ENCODE measurements at regions not wholly inside any gene's neighbourhood (a gene's known extent, or its start where the extent isn't known, plus 50 kb on each side); places are given as distances from the start of the nearest gene placed in this dataset.

- no peak for ATAC-seq
- POLR2A ChIA-PET: no interaction called here
- H3K27ac Mint-ChIP-seq: no peak overlapping the region
- no peaks in the 10 kb centered on the region for H3K36me3 Mint-ChIP-seq
- H3K9me3 Mint-ChIP-seq: peaks cover 0 to 12% (median 6%) of the 10 kb centered on the region in 9 donors
- H3K4me1 Mint-ChIP-seq: no peaks in the 10 kb centered on the region
- H3K4me3 Mint-ChIP-seq: no peak overlapping the region
- H3K27me3 Mint-ChIP-seq: peaks cover 0 to 7% (median 0%) of the 10 kb centered on the region in 5 donors
- no peak for DNase-seq
These were observed 214.3 kb upstream of the PPARGC1A start for GRCh38 chr4:24104158-24104565.

GRCh38 chr4:24103434-24104157 is 213.7 kb upstream of the PPARGC1A start:
- DNase-seq: no peak
- no peak overlapping the region for H3K4me3 Mint-ChIP-seq
- no peaks in the 10 kb centered on the region for H3K4me1 Mint-ChIP-seq
- no peaks in the 10 kb centered on the region for H3K36me3 Mint-ChIP-seq
- no peak overlapping the region for H3K27ac Mint-ChIP-seq
- peaks cover 0 to 5% (median 0%) of the 10 kb centered on the region in 5 donors for H3K27me3 Mint-ChIP-seq
- no peak for ATAC-seq
- H3K9me3 Mint-ChIP-seq: peaks cover 0 to 10% (median 3%) of the 10 kb centered on the region in 9 donors
- POLR2A ChIA-PET: no interaction called here

GRCh38 chr4:24102621-24103020 is 212.8 kb upstream of the PPARGC1A start:
- Mint-ChIP-seq H3K4me1 (no peaks in the 10 kb centered on the region), H3K9me3 (peaks cover 0 to 10% (median 0%) of the 10 kb centered on the region in 9 donors), H3K4me3 (no peak overlapping the region), H3K36me3 (no peaks in the 10 kb centered on the region), H3K27ac (no peak overlapping the region), H3K27me3 (peaks cover 0 to 3% (median 0%) of the 10 kb centered on the region in 5 donors)
- no peak for ATAC-seq
- DNase-seq: no peak
- POLR2A ChIA-PET: no interaction called here

GRCh38 chr4:24096603-24097002 is 206.8 kb upstream of the PPARGC1A start:
- Mint-ChIP-seq H3K27ac (no peak overlapping the region), H3K4me3 (no peak overlapping the region), H3K36me3 (no peaks in the 10 kb centered on the region), H3K9me3 (peaks cover 0 to 5% (median 2%) of the 10 kb centered on the region in 9 donors), H3K27me3 (peaks cover 0 to 4% (median 0%) of the 10 kb centered on the region in 5 donors), H3K4me1 (no peaks in the 10 kb centered on the region)
- DNase-seq (no peak), ATAC-seq (no peak)
- POLR2A ChIA-PET: no interaction called here

- no peak for ATAC-seq
- no peak for DNase-seq
- no peak overlapping the region for H3K4me3 Mint-ChIP-seq
- H3K27ac Mint-ChIP-seq: no peak overlapping the region
- H3K4me1 Mint-ChIP-seq: no peaks in the 10 kb centered on the region
- POLR2A ChIA-PET: no interaction called here
- no peaks in the 10 kb centered on the region for H3K36me3 Mint-ChIP-seq
- peaks cover 0 to 5% (median 2%) of the 10 kb centered on the region in 9 donors for H3K9me3 Mint-ChIP-seq
- peaks cover 0 to 4% (median 0%) of the 10 kb centered on the region in 5 donors for H3K27me3 Mint-ChIP-seq
These were observed 204.9 kb upstream of the PPARGC1A start for GRCh38 chr4:24094726-24095125.

DNA sequence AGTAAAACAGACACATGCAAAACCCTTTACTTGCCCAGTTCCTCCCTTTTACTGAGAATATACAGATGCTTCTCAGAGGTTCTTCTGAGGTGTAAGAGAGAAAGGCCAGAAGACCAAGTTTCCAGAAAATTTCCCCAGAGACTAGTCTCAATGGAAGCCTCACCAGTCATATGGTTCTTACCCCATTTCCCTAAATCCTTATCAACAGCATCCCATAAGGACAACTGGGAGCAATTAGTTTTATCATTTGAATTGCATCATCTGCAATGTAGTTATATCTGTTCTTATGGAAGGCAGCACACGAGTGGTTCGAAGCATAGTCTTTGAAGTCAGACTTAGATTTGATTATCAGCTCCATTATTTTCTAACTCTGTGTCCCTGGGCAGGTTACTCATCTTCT is 203.6 kb upstream of the PPARGC1A start:
- Mint-ChIP-seq H3K9me3 (peaks cover 0 to 5% (median 2%) of the 10 kb centered on the region in 9 donors), H3K36me3 (no peaks in the 10 kb centered on the region), H3K27me3 (peaks cover 0 to 4% (median 0%) of the 10 kb centered on the region in 5 donors), H3K27ac (no peak overlapping the region), H3K4me3 (no peak overlapping the region), H3K4me1 (no peaks in the 10 kb centered on the region)
- DNase-seq: no peak
- ATAC-seq: no peak
- POLR2A ChIA-PET: no interaction called here

DNA sequence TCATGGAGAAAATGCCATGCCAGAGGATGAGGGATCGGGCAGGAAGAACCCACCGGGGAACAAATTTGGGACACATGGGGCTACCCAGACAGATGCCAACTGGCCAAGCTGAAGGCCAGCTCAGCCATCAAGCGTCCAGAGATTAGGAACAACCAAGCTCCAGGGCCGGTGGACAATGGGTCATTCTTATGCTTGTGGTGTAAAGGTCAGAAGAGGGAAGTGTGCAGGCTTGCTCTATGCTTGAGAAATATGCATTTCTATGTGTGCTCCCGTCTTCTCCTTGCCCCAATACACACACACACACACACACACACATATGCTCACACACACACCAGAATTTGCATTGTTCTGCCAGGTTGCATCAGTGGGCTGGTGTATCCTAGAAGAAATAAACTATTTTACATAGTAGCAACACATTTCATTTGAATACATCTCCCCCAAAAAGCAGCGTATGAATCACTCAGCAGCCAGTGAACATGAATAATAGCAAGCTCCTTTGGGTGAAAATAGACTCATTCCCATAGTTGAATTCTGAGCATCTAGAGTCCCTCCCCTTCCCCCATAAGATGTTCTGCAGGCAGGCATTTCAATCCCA is 201.9 kb upstream of the PPARGC1A start:
- Mint-ChIP-seq H3K4me1 (no peaks in the 10 kb centered on the region), H3K4me3 (no peak overlapping the region), H3K9me3 (peaks cover 0 to 5% (median 2%) of the 10 kb centered on the region in 9 donors), H3K27ac (no peak overlapping the region), H3K27me3 (peaks cover 0 to 4% (median 0%) of the 10 kb centered on the region in 5 donors), H3K36me3 (no peaks in the 10 kb centered on the region)
- DNase-seq: no peak
- POLR2A ChIA-PET: no interaction called here
- ATAC-seq: no peak

GRCh38 chr4:24089851-24090534 is 200.1 kb upstream of the PPARGC1A start:
- POLR2A ChIA-PET: no interaction called here
- no peaks in the 10 kb centered on the region for H3K4me1 Mint-ChIP-seq
- no peaks in the 10 kb centered on the region for H3K36me3 Mint-ChIP-seq
- no peak overlapping the region for H3K4me3 Mint-ChIP-seq
- H3K9me3 Mint-ChIP-seq: peaks cover 0 to 5% (median 0%) of the 10 kb centered on the region in 9 donors
- no peak for ATAC-seq
- DNase-seq: no peak
- H3K27ac Mint-ChIP-seq: no peak overlapping the region
- peaks cover 0 to 5% (median 0%) of the 10 kb centered on the region in 5 donors for H3K27me3 Mint-ChIP-seq

DNA sequence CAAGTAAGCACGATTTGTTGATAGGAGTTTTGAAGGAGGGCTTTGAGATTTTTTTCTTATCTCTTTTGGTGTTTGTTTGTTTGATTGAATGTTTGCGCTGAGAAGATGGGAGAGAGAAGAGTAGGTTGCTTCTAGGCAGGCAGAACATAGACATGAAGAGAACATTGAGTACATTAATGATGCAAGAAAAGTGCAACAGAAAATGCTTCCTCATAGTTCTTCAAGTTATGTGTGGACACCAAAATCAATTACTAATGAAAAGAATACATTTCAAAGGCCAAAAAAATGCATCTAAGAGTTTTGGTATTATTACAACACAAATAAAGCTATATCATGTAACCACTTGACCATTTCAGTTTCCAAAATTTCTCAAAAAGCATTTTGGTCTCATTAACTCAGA is 191.0 kb upstream of the PPARGC1A start:
- Mint-ChIP-seq H3K27me3 (peaks cover 0 to 8% (median 0%) of the 10 kb centered on the region in 5 donors), H3K9me3 (peaks cover 0 to 10% (median 0%) of the 10 kb centered on the region in 9 donors), H3K36me3 (no peaks in the 10 kb centered on the region), H3K4me1 (no peaks in the 10 kb centered on the region), H3K4me3 (no peak overlapping the region), H3K27ac (no peak overlapping the region)
- POLR2A ChIA-PET: no interaction called here
- no peak for DNase-seq
- ATAC-seq: no peak

DNA sequence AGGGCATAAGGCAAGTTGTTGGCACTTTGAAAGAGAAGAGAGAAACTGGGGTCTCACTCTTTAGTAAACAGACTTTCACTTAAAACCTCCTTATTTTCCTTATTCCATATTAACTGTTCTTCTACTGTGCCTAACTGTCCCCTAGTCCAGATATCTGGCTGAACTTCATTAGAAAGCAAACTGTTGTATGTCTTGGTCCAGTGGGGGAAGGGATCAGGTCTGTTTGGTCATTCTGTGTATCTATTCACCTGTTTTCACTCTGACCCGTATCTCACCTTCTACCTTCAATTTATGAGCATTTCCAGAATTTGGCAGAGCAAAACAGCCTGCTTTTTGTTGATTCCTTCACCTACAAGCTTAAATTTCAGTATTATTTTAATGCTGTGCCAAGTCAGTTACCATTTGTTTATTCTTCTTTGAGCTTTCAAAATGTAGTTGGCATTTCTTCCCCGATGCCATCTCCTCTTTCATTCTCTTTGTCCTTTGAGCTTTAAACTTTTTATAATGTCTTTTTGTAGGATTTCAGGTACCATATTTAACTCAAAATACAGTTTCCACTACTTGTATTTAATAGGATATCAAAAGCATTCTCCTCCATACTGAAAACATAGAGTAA is 188.6 kb upstream of the PPARGC1A start:
- no peaks in the 10 kb centered on the region for H3K4me1 Mint-ChIP-seq
- no peak overlapping the region for H3K4me3 Mint-ChIP-seq
- peaks cover 0 to 8% (median 0%) of the 10 kb centered on the region in 5 donors for H3K27me3 Mint-ChIP-seq
- H3K27ac Mint-ChIP-seq: no peak overlapping the region
- ATAC-seq (no peak), DNase-seq (no peak)
- H3K9me3 Mint-ChIP-seq: peaks cover 0 to 14% (median 1%) of the 10 kb centered on the region in 9 donors
- POLR2A ChIA-PET: no interaction called here
- H3K36me3 Mint-ChIP-seq: no peaks in the 10 kb centered on the region

DNA sequence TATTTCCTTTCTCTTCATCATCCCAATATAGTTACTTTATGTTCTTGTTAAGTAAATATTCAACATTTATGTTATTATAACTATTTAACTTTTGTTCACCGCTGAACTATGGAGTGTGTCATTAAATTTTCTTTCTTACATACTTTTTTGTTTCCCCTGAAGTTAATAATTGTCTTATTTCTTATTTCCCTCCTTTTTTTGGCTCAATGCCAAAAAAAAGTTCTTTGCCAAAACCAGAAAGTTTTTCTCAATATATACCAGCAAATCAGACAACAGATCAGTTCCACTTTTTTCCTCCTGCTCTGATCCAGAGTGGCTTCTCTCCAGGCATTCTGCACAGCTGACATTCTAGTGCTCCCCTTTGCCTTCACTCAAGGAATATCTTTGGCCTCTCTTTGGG is 187.0 kb upstream of the PPARGC1A start:
- Mint-ChIP-seq H3K4me3 (no peak overlapping the region), H3K27me3 (peaks cover 0 to 4% (median 2%) of the 10 kb centered on the region in 5 donors), H3K36me3 (no peaks in the 10 kb centered on the region), H3K27ac (no peak overlapping the region), H3K9me3 (peaks cover 0 to 14% (median 1%) of the 10 kb centered on the region in 9 donors), H3K4me1 (no peaks in the 10 kb centered on the region)
- DNase-seq (no peak), ATAC-seq (no peak)
- POLR2A ChIA-PET: no interaction called here

DNA sequence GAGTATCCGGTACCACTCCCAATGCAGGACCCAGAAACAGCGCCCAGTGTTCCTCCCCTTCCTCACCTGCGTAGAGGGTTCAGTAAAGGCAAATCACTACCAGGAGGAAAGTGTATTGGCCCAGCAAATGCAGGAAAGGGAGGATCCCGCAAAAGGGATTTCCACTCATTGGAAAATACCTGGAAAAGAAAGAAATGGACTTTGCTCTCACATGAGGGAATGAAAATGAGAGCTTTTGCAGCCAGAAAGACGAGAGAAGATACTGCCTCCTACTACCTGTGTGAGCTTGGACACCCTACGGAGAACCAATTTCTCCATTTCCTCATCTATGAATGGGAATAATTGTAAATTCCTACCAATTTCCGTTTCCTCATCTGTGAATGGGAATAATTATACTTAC is 184.1 kb upstream of the PPARGC1A start:
- Mint-ChIP-seq H3K27ac (no peak overlapping the region), H3K9me3 (peaks cover 0 to 13% (median 1%) of the 10 kb centered on the region in 9 donors), H3K36me3 (no peaks in the 10 kb centered on the region), H3K27me3 (peaks cover 0 to 2% (median 0%) of the 10 kb centered on the region in 5 donors), H3K4me3 (no peak overlapping the region), H3K4me1 (no peaks in the 10 kb centered on the region)
- POLR2A ChIA-PET: no interaction called here
- DNase-seq (no peak), ATAC-seq (no peak)
